HG03045 (cell line): ENCODE measurements at regions not wholly inside any gene's neighbourhood (a gene's known extent, or its start where the extent isn't known, plus 50 kb on each side); places are given as distances from the start of the nearest gene placed in this dataset.

Experiments used
- ATAC-seq: cut with Tn5 transposase; IDR thresholded peaks from one replicate; pipeline ENCODE4 v1.9.1; 2021; ENCODE audit warnings: mild to moderate bottlenecking, moderate library complexity; ENCODE audit not compliant: unreplicated experiment

DNA sequence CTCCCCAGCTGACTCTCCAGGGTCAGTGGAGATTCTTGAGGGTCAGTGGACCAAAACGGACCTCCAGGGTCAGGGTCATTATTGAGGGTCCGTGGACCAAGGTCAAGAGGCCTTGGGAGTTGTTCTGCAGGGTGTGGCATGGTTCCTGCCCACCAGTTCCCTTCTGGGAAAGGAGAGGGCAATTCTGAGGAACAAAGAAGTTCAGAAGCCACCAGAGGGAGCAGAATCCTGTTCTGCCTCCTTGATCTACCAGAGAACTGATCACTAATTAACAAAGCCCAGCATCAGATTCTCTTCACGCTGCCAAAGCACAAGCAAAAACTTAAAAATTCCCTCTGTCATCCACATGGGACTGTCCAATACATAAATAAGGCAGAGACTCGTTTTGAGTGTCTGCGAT lies 263.4 kb downstream of the DHX35 start:
- ATAC-seq, result no peak

DNA sequence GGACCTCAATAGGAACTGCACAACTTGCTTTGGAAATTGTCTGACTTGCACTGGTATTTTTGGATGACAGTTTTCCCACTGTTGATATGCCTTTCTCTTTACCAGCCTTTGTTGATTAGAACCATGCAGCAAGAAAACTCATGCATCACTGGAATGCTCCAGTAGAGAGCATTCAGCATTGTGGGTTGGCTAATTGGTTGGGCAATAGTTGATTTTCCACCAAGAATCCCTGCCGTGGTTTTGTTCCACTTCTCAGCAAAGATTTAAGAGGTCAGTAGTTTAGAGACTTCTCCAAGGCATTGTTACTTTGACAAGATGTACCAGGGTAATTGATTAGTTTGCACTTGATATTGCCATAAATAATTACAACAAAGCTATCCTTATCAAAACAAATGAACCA lies 260.0 kb downstream of the DHX35 start:
- no peak for ATAC-seq

DNA sequence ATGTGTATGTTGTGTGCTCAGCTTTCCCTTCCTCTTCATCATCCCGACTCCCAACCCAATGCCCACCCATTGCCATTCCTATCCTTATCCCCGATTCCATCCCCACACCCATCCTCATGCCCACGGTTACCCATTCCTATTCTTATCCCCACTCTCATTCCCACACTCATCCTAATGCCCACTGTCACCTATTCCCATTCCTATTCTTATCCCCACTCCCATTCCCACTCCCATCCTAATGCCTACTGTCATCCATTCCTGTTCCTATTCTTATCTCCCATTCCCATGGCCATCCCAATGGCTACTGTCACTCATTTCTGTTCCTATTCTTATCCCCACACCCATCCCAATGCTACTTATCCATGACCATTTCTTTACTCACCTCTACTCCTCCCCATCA lies 254.1 kb downstream of the DHX35 start:
- no peak for ATAC-seq

DNA sequence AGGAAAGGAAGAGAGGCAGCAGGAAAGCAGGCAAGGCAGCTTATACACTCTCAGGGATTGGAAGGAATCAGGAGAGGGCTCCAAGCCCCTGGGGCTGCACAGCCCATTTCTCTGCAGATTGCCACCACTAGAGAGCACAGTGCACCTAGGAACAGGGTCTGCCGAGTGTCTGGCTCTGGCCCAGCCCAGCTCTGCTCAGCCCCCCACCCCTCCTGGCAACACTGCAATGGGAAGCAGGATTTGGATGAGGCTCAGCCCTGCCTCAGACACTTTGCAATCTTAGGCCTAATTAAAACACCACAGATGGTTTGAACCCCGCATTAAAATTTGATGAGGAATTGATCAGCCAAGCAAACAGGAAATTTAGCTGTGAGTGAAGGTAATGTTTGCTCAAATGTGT lies 252.7 kb downstream of the DHX35 start:
- ATAC-seq, result no peak

DNA sequence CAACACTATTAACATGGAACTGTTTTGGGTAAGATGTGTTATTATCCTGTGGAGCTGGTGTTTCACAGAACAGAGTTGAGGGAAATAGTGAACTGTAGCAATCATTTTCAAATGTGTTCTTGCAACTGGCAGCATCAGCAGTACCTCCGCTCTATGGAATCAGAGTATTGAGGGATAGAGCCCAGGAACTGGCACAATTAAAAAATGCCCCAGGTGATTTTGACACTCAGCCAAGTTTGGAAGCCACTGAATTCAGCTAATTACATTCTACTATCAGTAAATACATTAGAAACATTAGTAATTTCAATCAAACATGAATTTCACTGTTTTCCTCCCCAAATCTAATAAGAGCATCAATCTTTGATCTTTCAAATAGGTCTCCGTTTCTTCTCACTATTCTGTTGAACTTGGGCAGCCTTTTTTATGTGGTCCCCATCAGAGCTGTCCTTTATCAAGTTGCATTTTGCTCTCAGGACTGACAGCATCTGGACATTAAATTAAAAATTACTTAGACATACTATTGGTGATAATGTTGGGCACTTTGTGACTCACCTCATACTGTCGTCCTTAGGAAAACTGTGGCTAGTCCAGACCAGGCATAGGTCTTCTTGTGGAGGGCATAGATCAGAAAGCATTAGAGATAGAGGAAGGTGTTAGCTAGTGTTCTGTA lies 251.5 kb downstream of the DHX35 start:
- no peak for ATAC-seq

DNA sequence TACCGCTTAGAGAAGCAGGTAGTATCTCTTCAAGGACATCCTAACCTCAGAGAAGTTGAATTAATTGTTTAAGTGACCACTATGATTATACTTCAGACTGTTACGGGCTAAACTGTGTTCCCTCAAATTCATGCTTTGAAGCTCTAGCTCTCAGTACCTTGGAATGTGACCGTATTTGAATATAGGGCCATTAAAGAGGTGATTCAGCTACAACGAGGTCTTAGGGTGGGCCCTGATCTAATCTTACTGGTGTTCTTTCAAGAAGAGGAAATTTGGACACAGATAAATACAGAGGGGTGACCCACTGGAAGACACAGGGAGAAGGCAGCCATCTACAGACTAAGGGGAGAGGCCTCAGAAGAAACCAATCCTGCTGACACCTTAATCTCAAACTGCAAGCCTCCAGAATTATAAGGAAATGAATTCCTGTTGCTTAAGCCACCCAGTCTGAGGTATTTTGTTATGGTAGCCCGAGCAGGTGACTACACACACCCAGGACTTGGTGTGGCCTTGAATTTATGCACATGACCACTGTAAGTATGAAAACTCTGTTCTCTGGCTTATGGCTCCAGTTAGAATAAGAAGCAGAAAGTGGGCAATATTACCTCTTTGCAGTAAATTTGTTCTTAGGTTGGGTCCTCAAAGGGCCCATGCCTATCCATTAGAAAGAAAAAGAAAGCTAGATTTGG lies 249.1 kb downstream of the DHX35 start:
- ATAC-seq, result no peak

DNA sequence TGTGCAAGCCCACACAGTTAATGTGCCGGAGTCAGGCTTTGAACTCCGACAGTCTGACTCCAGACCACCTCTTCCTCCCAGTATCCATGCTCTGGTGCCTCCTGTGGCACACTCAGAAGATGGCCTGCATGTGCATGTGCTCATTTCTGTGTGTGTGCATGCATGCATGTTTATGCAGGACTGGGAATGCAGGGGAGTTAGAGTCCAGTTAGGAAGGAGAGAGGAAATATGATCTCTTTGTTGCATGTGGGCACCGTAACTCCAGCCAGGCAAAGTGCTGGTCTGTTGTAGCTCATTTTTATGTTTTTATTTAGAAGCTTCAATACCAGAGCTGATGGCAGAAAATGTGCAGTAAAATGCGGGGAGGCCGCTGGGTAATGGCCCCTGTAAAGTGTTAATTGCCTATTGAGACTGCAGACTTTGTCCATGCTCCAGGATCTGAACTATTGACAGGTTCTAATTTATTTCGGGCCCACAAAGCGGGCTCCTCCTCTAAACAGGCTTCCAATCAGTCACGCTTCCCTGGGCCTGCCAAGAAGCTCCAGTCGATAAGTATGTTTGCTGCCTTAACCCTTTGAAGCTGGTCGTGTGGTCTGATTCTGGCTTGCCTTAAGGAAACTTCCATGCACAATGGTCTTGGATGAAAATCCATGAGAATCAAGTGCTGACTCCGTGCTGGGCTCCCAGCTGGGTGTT lies 248.3 kb downstream of the DHX35 start:
- ATAC-seq, result no peak

DNA sequence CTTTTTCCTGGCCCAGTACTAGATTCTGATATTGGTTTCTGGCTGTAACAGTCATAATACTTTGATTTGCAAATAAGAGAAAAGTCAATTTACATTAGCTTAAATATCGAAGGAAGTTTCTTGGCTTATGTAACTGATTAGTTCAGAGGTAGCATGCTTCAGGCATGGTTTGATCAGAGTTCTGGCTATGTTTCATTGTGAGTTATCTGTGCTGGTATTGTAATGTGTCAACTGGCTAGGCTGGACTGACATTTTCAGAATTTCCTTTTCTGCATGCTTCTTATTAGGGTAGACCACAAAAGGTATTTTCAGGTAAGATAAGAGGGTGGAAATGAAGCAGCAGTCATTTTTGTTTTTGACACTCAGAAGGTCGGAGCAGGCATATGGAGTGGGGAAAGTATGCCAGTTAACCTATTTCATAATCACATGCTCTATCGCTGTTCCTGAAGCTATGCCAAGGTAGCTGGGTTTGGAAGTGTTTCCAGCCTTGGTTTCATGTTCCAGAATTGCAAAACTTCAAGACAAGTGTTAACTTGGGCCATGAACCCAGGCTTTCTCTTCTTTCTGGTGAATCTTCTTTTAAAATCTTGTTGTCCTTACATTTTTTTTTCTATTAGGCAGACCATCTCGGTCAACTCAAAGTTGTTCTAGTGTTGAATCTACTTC lies 244.9 kb downstream of the DHX35 start:
- ATAC-seq, result no peak

DNA sequence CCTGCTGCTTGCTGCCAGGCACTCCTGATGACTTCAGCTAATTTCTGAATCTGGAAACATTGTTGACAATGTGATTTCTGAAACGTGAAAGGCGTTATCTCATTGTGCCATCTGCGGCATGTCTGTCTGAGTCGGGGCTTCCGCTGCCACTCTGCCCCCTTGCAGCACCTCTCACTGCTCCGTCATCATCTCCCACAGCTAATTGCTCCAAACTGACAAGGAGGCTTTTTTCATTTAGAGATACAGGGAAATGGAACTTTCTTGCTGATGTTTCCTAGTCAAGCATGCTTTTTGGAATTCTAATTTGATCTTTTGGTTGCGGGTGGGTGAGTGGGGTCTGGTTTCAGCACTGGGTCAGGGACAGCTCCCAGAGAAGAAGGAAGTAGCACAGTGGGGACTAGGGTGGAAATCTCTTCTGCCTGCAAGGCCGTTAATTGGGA lies 233.5 kb downstream of the DHX35 start:
- ATAC-seq, result no peak

DNA sequence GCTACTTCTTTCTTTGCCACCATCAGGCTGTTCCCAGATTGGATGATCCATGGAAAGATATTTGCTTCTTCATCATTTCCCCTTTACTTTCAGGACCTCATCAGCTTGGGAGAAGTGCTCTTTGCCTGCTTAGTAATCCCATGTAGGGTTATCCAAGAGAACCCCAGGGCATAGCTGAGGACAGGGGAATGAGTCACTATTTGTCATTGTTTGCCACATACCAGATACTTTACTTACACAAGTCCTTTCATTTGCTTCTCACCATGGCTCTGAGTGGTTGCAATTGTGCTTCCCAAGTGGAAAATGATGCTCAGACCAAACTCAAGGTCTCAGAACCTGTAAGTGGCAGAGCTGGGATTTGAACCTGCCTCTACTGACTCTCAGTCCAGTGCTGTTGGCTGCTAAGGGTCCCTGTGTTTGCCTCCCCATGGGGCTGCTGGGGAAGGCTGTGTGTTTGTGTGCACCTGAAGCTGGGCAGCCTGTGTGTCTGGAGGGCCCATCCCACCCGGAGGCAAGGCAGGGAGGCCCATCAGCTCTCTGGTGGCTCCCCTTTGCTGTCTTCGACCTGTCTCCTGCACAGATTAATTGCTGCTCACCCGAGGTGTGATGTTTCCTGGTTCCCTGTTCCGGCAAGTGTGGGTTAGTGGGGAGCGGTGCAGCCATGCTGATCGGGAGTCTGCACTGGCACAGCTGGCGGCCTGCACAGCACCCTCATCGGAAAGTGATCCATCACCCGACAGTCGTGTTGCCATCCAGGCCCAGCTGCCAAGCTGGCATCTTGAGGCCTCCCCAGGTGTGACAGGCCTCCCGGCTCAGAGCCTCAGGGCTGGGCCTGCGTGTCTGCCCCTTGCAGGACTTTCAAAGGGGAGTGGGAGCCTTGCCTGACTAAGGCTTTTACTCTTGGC lies 228.8 kb downstream of the DHX35 start:
- no peak for ATAC-seq

DNA sequence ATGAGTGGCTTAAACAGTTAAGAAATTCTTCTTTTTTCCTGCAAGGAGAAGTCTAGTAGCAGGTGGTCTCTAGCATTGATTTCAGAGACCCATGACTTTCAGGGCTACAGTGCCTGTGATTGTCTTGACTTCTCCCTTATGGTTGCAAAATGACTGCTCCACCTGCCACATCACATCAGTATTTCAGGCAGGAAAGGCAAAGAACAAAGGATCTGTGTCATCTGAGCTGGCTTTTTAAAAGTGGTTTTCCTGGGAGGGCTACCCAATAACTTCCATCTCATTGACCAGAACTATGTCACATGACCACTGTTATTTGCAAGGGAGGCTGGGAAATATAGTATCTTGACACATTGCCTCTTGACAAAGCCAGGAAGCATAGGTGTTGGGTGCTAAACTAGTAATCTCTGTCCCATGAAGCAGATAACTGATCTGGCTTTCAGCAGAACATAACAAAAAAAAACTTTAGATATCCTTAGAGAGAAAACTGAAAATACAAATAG lies 226.2 kb downstream of the DHX35 start:
- no peak for ATAC-seq

DNA sequence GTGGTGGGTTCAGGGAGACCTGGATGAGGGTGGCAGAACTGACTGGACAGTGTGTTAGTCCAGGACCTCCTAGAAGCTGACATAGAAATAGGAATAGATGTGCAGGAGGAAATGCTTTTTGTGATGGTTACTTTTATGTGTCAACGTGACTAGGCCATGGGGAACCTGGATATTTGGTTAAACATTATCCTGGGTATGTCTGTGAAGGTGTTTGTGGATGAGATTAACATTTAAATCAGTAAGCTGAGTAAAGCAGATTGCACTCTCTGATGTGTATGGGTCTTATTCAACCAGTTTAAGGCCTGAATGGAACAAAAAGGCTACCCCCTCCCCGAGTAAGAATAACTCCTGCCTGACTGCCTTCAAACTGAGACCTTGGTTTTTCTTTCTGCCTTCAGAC lies 219.3 kb downstream of the DHX35 start:
- ATAC-seq, result no peak

DNA sequence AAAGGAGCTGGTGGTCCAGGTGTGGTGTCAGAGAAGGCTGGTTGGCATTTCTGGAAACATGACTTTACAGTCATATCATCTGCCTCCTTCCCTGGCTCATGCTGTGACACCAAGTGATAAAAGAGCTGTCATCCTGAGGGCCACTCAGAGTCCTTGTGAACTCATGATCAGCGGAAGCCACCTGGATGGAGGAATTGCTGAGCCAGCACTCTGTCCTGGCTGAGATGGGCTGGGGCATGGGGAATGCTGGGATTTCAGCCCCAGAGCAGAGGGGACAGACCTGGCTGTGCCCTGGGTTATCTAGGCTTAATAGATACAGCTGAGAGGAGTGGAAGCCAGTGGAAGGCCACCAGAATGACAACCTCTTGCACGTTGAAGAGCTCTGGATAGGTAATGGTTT lies 214.3 kb downstream of the DHX35 start:
- no peak for ATAC-seq

DNA sequence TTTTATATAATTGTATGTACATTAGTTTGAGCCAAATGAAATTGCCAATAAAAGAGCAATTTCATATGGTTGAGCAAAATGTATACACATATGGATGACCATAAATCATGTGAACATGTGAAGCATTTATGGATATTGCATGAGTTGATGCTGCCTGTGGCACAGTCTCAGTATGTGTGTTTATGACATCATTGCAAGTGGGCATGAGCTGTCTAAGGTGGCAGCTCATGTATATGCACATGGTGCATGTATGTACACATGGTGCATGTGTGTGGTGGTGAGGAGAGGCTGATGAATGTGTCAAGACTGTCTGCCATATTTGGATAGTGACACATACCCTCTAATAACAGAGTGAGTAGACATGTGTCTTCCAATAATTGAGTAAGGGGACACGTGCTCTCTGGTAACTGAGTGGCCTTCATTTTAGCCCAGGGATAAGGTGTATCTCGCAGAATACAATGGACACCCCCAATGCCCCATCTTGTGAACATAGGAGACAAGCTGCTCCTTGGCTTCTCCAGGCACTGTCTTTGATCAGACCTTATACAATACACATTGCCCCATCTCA lies 208.8 kb downstream of the DHX35 start:
- no peak for ATAC-seq

DNA sequence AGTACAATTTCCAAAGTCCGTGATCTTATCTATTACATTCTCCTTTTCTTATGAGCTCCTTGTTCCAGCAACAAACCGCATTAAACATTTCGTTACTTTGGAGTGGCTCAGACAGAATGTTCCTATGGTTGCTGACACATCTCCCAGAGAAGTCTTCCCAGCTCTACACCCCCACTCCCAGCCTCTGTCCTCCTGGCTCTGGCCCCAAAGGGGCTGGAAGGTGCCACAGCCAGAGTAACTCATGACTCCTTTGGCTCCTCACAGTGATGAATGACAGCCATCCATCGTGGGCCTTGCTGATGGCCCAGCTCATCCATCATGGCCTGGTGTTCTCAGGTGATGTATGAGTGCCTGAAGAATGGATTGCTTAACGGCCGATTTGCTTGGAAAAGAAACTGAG lies 203.0 kb downstream of the DHX35 start:
- no peak for ATAC-seq

DNA sequence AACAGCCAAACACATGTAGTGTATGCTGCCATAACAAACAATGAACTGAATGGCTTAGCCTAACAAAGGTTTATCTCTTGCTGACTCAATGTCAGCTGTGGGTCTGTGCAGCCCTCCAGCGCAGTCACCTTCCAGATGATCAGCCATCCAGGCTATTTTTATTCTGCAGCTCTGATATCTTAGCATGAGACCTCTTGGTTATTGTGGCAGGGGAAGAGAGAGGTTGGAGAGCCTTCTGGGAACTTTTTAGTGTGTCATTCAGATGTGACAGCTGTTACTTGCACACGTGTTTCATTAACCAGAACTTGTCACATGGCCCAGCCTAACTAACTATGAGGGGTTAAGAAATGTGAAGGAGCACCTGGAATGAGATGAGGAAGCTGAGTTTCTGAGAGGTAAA lies 202.5 kb downstream of the DHX35 start:
- no peak for ATAC-seq

DNA sequence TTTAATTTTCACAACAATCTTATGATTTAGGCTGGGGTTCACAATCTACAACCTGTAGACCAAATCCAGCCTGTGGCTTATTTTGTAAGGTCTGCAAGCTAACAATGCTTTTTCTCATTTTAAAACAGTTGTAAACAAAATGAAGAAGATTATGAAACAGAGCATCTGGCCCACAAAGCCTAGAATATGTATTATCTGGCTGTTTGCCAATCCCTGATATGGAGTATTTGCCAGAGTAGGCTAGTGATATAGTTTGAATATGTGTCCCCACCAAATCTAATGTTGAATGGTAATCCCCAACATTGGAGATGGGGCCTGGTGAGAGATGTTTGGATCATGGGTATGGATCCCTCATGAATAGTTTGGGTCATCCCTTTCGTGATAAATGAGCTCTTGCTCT lies 201.8 kb downstream of the DHX35 start:
- ATAC-seq, result no peak

DNA sequence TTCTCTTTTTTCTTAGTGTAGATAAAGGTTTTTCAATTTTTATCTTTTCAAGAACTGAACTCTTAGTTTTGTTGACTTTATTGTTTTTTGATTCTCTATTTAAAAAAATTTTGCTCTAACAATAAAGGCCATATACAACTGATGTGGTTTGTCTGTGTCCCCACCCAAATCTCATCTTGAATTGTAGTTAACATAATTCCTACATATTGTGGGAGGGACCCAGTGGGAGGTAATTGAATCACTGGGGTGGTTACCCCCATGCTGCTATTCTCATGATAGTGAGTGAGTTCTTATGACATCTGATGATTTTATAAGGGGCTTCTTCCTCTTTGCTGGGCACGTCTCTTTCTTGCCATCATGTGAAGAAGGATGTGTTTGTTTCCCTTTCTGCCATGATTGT lies 199.8 kb downstream of the DHX35 start:
- no peak for ATAC-seq

DNA sequence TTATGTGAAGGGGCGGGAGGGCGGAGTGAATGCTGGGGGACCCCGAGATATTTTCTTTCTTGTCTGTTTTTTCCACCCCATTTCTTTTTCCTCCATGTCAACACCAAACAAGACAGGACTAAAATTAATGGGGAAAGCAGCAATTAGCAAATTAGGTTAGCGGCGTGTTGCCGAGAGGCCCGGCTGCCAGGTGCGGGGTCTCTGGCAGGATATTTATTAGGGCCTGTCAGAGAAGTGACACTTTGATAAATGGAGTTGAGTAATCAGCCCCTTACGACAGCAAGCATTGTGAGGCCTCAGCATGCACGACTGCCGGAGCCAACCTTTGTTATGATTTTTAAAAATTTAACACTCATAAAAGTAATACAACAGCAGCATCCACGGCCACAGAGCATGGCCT lies 193.8 kb downstream of the DHX35 start:
- ATAC-seq, result no peak

DNA sequence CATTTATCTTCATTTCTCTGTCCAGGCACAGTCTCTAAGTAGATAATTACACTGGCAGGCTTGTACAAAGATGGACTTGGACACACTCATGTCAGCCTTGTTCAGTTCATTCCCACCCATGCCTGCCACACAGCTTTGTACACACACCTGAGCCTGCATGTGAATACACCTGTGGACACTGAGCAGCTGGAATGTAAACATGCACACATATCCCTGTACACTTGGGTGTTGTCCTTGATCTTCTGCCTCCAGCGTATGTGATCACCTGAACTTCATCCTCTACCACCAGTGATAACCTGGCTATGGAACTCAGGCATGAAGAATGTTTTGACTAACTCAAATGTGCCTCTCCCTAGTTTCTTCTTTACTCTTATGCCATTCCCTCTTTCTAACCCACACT lies 190.6 kb downstream of the DHX35 start:
- ATAC-seq, result no peak
